Left ventricle myocardium inferior (tissue), 1 donor: ENCODE measurements at regions not wholly inside any gene's neighbourhood (a gene's known extent, or its start where the extent isn't known, plus 50 kb on each side); places are given as distances from the start of the nearest gene placed in this dataset.

Source experiments
- DNase-seq: peaks from one replicate; pipeline ENCODE4 v3.0.0-alpha.2; 2020
- H3K27ac ChIP-seq: fragments of 200-600 bp; replicated peaks from 2 replicates; pipeline ENCODE4 v1.8.0; 2021
- H3K27me3 ChIP-seq: fragments of 200-600 bp; 2 replicates; pipeline ENCODE4 v1.8.0; 2021; ENCODE audit warnings: low read depth
- H3K36me3 ChIP-seq: fragments of 200-600 bp; 2 replicates; pipeline ENCODE4 v1.8.0; 2021
- H3K4me1 ChIP-seq: fragments of 200-600 bp; 2 replicates; pipeline ENCODE4 v1.8.0; 2021
- H3K4me3 ChIP-seq: fragments of 200-600 bp; 2 replicates; pipeline ENCODE4 v1.8.0; 2021; ENCODE audit warnings: mild to moderate bottlenecking, moderate library complexity
- H3K9me3 ChIP-seq: fragments of 200-600 bp; replicated peaks from 2 replicates; pipeline ENCODE4 v1.8.0; 2021
- intact Hi-C: fragments of 100-400 bp; cut with micrococcal nuclease; formaldehyde crosslinking; loops from one replicate; pipeline ENCODE4 v1.11.0; 2022
- TF ChIP-seq, protein P1 (sequence below): fragments of 200-600 bp; IDR thresholded peaks from 2 replicates; pipeline ENCODE4 v1.8.0; 2021; ENCODE audit warnings: antibody characterized with exemption, mild to moderate bottlenecking, borderline replicate concordance
- donor health status: DM: no; HTN: yes; CAD: no; lungs with severe emphysema.

DNA sequence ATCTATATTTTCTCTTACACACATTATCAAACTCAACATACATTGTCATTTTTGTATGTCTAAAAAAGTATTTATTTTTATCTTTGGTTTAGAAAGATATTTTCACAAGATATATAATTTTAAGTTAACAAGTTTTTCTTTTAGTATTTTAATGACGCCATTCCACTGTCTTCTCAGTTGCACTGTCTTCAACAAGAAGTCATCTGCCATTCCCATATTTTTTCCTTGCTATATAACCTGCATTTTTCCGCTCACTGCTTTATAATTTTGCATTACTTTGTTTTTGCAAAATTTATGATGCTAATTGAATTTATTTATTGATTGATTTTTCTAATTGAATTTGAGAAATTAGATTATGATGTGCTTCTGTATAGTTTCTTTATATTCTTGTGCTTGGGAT is 357.8 kb upstream of the RNF32 start:
- H3K4me1 ChIP-seq, result no peaks in the 10 kb centered on the region
- TF ChIP-seq, protein P1, sequence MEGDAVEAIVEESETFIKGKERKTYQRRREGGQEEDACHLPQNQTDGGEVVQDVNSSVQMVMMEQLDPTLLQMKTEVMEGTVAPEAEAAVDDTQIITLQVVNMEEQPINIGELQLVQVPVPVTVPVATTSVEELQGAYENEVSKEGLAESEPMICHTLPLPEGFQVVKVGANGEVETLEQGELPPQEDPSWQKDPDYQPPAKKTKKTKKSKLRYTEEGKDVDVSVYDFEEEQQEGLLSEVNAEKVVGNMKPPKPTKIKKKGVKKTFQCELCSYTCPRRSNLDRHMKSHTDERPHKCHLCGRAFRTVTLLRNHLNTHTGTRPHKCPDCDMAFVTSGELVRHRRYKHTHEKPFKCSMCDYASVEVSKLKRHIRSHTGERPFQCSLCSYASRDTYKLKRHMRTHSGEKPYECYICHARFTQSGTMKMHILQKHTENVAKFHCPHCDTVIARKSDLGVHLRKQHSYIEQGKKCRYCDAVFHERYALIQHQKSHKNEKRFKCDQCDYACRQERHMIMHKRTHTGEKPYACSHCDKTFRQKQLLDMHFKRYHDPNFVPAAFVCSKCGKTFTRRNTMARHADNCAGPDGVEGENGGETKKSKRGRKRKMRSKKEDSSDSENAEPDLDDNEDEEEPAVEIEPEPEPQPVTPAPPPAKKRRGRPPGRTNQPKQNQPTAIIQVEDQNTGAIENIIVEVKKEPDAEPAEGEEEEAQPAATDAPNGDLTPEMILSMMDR, result no peak
- H3K27me3 ChIP-seq, result peaks cover 6% of the 10 kb centered on the region
- intact Hi-C loops, result no loop called here
- no peaks in the 10 kb centered on the region for H3K36me3 ChIP-seq
- no peak for DNase-seq
- peaks cover 35% of the 10 kb centered on the region for H3K9me3 ChIP-seq
- H3K27ac ChIP-seq, result no peak overlapping the region
- H3K4me3 ChIP-seq, result no peak overlapping the region

DNA sequence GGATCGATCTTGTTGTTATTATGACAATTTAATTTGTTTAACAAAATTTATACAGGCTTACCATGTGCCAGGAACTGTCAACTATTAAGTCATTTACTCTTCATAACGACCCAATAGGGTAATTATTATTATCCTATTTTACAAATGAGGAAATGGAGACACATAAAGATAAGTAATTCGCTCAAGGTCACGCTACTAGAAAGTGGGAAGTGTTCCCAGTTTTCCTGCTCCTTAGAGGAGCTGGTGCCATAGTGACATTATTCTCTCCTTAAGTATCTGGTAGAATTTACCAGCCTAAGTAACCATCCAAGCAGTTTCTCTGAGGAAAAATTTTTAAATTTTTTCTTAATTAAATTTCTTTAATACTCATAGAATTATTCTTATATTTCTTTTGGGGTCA is 360.9 kb upstream of the RNF32 start:
- H3K4me3 ChIP-seq, result no peak overlapping the region
- H3K27me3 ChIP-seq, result peaks cover 25% of the 10 kb centered on the region
- H3K9me3 ChIP-seq, result peaks cover 29% of the 10 kb centered on the region
- DNase-seq, result no peak
- intact Hi-C loops, result no loop called here
- TF ChIP-seq, protein P1, result no peak
- H3K4me1 ChIP-seq, result no peaks in the 10 kb centered on the region
- no peaks in the 10 kb centered on the region for H3K36me3 ChIP-seq
- no peak overlapping the region for H3K27ac ChIP-seq

DNA sequence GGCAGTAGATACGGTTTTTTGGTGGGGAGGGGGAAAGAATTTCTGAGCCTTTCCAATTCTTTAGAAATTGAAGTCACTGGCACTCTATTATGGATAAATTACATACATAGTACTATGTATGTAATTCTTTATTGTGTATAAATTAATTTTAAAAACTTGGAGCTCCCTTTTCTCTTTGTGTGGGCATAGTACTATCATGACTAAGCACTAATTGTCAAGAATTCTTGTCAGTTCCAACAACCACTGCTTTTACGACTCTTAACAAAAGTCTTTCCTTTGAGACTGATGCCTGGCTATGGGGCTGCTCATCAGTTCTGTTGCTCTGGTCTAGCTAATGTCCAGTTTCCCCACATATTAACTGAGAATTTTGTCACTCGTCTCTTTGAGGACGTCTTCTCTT is 365.3 kb upstream of the RNF32 start:
- intact Hi-C loops, result no loop called here
- H3K4me3 ChIP-seq, result no peak overlapping the region
- peaks cover 49% of the 10 kb centered on the region for H3K27me3 ChIP-seq
- H3K36me3 ChIP-seq, result no peaks in the 10 kb centered on the region
- H3K4me1 ChIP-seq, result no peaks in the 10 kb centered on the region
- H3K9me3 ChIP-seq, result no peaks in the 10 kb centered on the region
- DNase-seq, result no peak
- no peak overlapping the region for H3K27ac ChIP-seq
- TF ChIP-seq, protein P1, result no peak

DNA sequence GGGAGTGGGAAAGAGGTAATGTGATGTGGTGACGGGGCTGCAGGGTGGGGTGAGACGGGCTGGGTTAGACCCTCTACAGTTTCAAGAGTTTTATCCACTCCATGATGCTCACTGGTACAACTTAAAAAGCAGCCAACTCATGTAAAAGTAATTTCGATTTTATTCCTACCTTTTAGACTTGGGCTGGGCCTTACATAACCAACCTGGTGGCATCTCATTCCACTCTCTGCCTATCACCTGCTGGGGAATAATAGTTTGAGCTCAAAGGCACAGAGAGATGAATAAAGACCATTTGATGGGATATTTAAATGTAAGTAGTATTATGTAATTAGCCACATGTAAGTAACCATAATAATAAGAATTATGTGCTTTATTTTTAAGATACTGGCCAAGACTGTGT is 366.0 kb upstream of the RNF32 start:
- Histone ChIP-seq H3K36me3 (no peaks in the 10 kb centered on the region), H3K27me3 (peaks cover 49% of the 10 kb centered on the region), H3K4me1 (no peaks in the 10 kb centered on the region), H3K9me3 (no peaks in the 10 kb centered on the region), H3K27ac (no peak overlapping the region), H3K4me3 (no peak overlapping the region)
- intact Hi-C loops, result no loop called here
- TF ChIP-seq, protein P1, result no peak
- no peak for DNase-seq

DNA sequence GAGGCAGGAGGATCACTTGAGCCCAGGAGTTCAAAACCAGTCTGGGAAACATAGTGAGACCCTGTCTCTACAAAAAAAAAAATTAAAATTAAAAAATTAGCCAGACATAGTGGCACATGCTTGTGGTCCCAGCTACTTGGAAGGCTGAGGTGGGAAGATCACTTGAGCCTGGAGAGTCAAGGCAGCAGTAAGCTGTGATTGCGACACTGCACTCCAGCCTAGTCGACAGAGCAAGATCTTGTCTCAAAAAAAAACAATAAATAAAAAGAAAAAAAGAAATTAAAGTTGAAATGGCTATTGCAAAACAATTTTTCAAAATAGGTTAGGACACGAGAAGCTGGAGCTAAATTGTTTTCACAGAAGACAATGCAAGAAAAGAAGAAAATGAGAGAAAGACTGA is 379.0 kb upstream of the RNF32 start:
- peaks cover 8% of the 10 kb centered on the region for H3K9me3 ChIP-seq
- no peak overlapping the region for H3K4me3 ChIP-seq
- intact Hi-C loops, result no loop called here
- DNase-seq, result no peak
- peaks cover 22% of the 10 kb centered on the region for H3K27me3 ChIP-seq
- TF ChIP-seq, protein P1, result no peak
- H3K4me1 ChIP-seq, result no peaks in the 10 kb centered on the region
- H3K36me3 ChIP-seq, result no peaks in the 10 kb centered on the region
- no peak overlapping the region for H3K27ac ChIP-seq

DNA sequence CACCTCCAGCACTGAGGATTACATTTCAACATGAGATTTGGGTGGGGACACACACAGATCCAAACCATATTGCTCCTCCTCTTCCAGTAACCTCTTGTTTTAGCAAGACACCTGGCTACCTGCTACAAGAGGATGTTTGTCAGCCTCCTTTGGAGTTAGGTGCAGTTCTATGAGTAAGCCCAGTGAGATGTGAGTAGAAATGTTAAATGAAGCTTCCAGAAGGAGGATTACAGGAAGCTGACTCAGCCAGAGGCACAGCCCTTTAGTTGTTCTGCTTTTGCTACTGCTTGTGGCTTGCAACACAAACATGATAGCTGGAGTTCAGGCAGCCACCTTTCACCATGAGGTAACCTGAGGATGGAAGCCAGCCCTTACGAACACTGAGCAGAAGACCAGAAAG is 382.7 kb upstream of the RNF32 start:
- no peak for DNase-seq
- Histone ChIP-seq H3K4me1 (no peaks in the 10 kb centered on the region), H3K9me3 (peaks cover 8% of the 10 kb centered on the region), H3K4me3 (no peak overlapping the region), H3K27me3 (peaks cover 53% of the 10 kb centered on the region), H3K36me3 (no peaks in the 10 kb centered on the region), H3K27ac (no peak overlapping the region)
- TF ChIP-seq, protein P1, result no peak
- intact Hi-C loops, result no loop called here
